Stimulated activated CD4-positive, alpha-beta T cell treated with anti-CD3 and anti-CD28 coated beads, Interleukin-1b, Interleukin-23, amount 100 ng/mL, for 24 hours (primary cell): ENCODE measurements at regions not wholly inside any gene's neighbourhood (a gene's known extent, or its start where the extent isn't known, plus 50 kb on each side); places are given as distances from the start of the nearest gene placed in this dataset.
"Not testable (repeated sequence)": the region's sequence is repeated elsewhere in the genome, so short reads cannot be mapped to it uniquely, and the experiment has no call there.

ENCODE experiments used
- DNase-seq, 4 experiments: peaks; one replicate each; pipeline ENCODE4 v3.0.0-alpha.2; 2020; ENCODE audit warnings: low read depth in 4 of 4, low spot score in 1 of 4

DNA sequence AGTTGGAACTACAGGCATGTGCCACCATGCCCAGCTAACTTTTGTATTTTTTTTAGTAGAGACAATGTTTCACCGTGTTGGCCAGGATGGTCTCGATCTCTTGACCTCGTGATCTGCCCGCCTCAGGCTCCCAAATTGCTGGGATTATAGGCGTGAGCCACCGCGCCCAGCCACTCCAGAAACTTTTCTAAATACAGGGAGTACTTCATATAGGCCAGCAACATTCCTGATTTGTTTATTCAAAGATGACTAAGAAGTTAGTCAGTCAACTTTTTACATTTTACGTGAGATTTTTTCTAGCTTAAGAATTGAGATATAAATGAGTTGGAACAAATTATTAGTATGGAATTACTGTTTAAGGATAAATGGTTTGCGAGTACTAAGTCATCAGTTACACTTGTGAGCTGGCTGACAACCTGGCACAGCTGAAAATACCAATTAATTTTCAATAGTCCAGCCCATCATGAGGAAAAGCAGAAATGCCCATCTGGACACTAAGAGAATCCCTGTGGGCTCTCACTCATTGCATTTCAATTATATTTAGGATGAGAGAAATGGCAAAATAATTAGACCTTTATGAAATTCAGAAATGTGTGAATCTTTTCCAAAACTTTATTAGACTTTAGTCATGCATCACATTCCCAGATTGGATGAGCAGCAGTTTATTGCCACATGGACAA lies 430.8 kb upstream of the SPATA31A3 start:
- DNase-seq: not testable (repeated sequence)

DNA sequence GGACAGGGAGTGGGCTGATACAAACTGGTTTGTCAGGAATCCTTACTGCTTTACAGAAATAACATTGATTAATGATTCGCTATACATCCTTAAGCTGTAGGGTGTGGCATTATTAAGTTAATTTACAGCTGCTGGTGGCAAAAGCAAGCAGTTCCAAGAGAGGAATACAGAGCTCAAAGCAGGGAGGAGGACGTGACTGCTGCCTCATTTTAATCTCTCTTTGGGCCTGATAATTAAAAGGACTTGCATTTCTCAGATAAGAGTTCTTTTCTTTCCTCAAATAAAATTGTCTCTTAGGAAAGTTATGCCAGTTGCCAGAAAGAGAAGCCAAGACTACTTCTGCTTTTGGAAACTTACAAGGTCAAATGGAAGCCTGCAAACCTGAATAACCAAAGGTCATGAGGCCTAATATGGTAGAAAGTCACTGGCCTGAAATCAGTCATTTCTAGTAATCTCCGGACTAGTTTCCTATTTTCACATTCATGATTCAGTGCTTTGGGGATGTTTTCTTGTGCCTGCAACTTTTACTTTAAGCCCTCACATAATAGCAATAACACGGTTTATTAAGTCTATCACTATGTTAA lies 426.2 kb upstream of the SPATA31A3 start:
- DNase-seq: not testable (repeated sequence)

GRCh38 chr9:67417341-67417983 lies 425.1 kb upstream of the SPATA31A3 start:
- DNase-seq: not testable (repeated sequence)

DNA sequence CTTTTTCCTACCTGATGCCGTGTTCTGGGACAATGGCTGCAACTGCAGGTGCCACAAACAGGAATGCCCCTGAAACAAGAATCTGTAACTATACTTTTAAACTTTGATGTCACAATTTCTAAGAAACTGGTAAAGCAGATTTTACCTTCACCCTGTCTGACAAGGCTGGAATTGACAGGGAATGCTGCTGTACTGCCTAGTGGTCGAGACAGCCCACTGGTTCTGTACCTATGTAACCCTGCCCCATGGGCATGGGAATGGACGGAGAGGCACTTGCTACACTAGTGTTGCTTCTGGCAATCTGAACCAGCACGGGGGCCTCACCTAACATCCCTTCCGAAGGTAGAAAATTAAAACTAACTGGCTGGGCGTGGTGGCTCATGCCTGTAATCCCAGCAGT lies 424.3 kb upstream of the SPATA31A3 start:
- DNase-seq: not testable (repeated sequence)

DNA sequence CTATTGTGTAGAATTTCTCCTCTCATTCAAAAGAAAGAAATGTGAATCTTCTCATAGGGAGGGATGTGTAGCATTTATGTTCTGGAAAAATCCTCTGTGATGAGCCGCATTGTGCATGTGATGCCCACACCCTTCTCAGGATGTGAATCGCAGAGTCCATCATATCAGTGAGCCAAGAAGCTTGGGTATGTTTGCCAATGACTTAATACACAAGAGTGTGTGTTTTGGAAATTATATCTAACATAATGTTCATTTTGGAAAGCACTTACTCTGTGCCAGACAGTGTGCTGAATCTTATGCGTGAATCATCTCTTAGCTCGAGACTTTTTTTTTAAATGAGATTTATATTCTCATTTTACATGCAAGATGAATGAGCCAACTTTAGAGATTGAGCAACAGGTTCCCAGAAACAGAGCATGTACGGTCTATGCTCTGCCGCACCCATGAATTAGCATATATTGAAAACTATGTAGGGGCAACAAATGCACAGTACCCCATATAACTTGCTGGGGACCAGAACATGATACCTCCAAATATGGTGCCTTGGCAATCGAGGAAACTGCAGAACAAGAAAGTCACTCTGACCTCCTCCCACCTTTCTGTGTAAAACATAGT lies 418.4 kb upstream of the SPATA31A3 start:
- DNase-seq: not testable (repeated sequence)

DNA sequence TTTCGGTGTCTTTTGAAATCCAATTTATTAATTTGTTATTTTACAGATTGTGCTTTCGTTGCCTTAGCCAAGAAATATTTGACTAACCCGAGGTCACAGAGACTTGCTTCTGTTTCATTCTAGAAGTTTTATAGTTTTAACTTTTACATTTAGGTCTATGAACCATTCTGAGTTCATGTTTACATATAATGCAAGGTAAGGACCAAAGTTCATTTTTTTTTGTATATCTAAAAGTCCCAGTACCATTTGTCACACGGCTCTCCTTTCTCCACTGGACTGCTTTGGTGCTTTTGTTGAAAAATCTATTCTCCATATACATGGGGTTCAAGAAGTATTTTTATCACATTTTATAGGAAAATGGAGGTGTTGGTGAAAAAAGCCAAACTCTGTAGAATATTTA lies 411.4 kb upstream of the SPATA31A3 start:
- DNase-seq: not testable (repeated sequence)

GRCh38 chr9:67397731-67398130 lies 405.4 kb upstream of the SPATA31A3 start:
- DNase-seq: not testable (repeated sequence)

DNA sequence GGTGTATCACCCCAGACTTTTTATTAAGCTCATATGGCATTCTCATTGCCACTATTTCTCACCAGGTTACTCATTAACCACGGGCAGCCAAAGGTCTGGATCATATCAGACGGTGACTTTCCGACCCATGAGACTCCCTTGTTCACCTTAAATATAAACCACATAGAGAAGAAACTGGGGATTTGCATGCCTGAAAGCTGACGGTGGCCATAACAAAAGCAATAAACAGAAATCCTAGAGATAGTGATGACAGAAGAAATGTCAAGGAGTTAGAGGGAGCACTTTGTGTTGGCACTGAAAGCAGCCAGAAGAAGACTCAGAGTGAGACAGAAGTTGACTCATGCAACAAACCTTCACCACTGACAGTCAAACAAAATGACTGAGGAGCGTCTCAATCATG lies 402.4 kb upstream of the SPATA31A3 start:
- not testable (repeated sequence) for DNase-seq

DNA sequence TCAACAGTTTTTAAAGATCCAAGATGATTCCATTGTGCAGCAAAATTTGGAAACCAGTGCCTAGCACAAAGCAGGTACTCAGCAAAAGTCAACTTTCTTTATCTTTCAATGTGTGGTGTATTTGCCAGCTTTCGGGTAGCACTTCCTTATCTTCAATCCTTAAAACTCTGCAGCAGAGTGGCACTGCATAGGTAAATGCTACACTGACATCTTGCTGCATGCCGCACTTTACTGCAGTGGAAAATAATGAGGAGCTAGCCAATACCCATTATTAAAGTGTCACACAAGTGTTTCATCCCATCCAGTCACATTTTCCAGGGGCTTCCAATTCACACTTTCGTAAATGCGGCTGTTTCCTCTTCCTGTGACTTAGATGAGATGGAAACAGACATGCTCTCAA lies 401.7 kb upstream of the SPATA31A3 start:
- DNase-seq: not testable (repeated sequence)

DNA sequence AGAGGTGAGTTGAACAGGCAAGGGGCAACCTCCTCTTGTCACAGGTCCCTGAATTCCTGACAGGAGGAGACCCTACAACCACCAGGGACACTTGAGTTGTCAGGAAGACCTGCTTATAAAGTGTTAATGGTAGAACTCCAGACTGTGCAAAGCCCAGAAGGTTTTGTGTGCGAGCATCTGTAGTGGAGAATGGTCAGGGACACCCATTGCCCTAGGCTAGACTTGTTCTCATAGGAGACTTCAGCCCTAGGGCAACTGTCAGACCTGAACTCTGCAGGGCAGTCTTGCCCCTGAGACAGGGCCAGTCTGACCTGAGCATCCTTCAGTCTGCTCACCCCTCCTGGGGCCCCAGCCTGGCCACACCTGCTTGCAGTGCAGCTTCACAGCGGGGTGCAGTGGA lies 377.3 kb upstream of the SPATA31A3 start:
- not testable (repeated sequence) for DNase-seq

GRCh38 chr9:67362325-67362724 lies 370.0 kb upstream of the SPATA31A3 start:
- DNase-seq: not testable (repeated sequence)

GRCh38 chr9:67353961-67354360 lies 361.6 kb upstream of the SPATA31A3 start:
- DNase-seq: not testable (repeated sequence)

- DNase-seq: not testable (repeated sequence)
These were observed 357.0 kb upstream of the SPATA31A3 start for GRCh38 chr9:67349424-67349759.

- DNase-seq: not testable (repeated sequence)
These were observed 356.4 kb upstream of the SPATA31A3 start for GRCh38 chr9:67348562-67349423.

DNA sequence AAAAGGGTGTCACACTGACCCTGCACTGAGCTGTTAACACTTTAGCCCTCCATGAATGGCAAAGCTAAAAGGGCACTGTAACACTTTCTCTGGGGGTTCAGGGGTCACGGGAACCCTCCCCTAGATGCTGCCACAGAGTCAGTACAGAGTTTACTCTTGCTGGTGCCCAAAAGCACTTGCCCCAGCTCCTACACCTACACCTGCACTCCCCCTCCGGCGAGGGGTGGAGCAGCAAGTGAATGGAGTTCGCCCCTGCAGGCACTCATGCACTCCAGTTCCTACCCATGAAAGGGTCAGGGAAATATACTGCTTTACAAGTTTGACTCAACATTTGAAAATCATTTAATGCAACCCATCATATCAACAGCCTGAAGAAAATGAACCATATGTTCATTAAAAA lies 355.7 kb upstream of the SPATA31A3 start:
- not testable (repeated sequence) for DNase-seq

DNA sequence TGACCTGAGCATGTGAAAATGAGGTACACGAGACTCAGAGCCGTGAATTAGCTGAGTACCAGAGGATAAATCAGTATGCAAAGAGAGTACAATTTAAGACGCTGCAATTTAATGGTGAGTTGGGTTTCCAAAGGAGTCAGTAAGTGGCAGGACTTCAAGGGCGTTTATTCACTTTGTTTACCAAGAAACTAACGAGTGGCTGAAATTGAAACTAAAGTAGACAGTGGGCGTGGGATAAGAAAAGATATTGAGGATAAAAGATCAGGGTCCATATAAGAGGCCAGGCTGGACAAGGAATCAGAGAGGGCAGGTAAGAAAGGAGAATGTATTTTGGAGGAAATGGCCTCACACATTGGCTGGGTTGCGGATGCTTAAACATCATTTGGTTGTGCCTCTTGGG lies 346.9 kb upstream of the SPATA31A3 start:
- DNase-seq: not testable (repeated sequence)

DNA sequence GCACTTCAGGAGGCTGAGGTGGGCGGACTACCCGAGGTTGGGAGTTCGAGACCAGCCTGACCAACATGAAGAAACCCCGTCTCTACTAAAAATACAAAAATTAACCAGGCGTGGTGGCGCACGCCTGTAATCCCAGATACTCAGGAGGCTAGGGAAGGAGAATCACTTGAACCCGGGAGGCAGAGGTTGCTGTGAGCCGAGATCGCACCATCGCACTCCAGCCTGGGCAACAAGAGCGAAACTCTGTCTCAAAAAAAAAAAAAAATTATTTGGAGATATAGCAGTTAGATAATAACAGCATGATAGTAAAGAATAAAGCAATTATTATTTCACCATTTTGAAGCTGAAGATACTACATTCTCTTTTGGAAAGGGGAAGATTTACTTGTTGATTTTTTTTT lies 345.9 kb upstream of the SPATA31A3 start:
- DNase-seq: not testable (repeated sequence)

DNA sequence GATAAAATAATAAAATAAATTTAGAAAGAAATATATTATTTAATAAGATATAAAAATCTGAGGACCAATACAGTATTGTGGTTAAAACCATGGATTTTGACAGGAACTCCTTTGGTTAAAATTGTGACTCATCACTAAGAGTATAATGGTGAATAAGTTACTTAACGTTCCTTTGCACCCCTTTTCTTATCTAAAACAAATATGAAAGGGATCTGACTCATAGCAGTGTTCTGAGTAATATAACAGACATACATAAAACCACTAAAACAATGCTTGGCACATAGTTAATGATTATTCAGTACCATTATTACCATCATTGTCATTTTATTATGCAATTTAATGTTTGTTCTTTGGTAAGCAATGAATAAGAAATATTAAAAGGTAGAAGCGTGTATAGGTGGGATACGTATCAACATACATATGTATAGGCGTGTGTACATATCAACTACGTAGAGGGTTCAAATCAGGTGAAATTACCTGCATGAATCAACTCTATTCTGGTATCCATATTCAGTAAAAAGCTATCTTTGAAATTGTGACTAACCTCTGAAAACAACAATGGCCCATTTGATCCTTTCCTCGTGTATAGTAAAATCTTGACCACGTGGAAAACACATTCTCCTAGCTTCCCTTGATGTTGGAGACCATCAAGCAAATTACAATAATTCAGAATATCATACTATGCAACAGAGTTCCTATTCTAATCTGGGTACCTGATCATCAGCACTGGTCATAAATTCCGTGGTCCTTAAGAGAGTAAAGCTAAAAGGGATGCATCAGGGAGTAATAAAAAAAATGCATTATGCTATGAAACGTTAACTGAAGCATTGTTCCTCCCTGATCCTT lies 342.6 kb upstream of the SPATA31A3 start:
- DNase-seq: not testable (repeated sequence)

DNA sequence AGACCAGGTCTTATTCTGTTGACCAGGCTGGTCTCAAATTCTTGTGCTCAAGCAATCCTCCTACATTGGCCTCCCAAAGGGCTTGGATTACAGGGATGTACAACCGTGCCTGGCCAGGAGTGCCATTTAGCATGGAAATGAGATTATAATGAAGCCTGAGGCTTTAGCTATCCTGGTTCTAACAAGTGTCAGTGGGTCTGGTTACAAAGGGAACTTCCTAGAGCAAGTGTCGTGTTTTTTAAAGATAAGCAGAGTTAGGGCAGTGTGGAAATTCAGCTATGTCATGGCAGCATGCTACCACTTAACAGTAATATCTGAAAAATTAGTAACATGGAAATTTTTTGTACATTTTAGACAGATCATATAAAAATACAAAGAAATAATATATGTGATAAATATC lies 339.3 kb upstream of the SPATA31A3 start:
- DNase-seq: not testable (repeated sequence)

GRCh38 chr9:67313409-67313808 lies 321.1 kb upstream of the SPATA31A3 start:
- DNase-seq: not testable (repeated sequence)
